Heart left ventricle (tissue), 13 donors: ENCODE measurements at regions not wholly inside any gene's neighbourhood (a gene's known extent, or its start where the extent isn't known, plus 50 kb on each side); places are given as distances from the start of the nearest gene placed in this dataset.

Experiments
- CTCF ChIP-seq, 12 donors: fragments of 200-600 bp; sonication (generic) in 4 of 12; IDR thresholded peaks; one replicate each; pipeline versions ENCODE4 v1.5.0 to v1.8.0; 2018 to 2022; ENCODE audit warnings: antibody characterized with exemption in 12 of 12, mild to moderate bottlenecking in 5 of 12
- POLR2A ChIP-seq, 2 donors: fragments of 450-650 bp; IDR thresholded peaks; one replicate each; pipeline ENCODE4 v1.6.1; 2017; ENCODE audit warnings: antibody characterized with exemption in 2 of 2, mild to moderate bottlenecking in 2 of 2, moderate library complexity in 2 of 2
- donor health status: ischemic (EF 13 %, LVEDD 7.1; RV severe dilation, severe dysfunction).
- donor health status: DM: no; HTN: yes; CAD: no.
- donor health status: DM: no; HTN: no; CAD: no.
- donor health status: ischemic (EF 25% LVEDD 6.9; RV normal size, moderate dysfunction).
- donor health status: ischemic (EF 25% LVEDD 5.7; RV mildly dilated, moderate dysfunction).
- donor health status: ischemic (EF 35%, LVEDD 5.7; RV mildly dilated, moderate dysfunction).
- donor health status: nonischemic (EF 11% LVEDD 7.7; RV severe dilation, severe dysfunction).
- donor health status: DM: yes; HTN: yes; CAD: no.
- donor health status: PGD.
- donor health status: ischemic (EF 29% LVEDD 5.4; RV normal size, mild dysfunction).
- donor health status: nonischemic (EF 23%, LVEDD 6.1; RV moderate dilation, normal function).

GRCh38 chr5:118486647-118487225 is 501.6 kb downstream of the DTWD2 start:
- TF ChIP-seq POLR2A (IDR thresholded peaks at IDR 0.05) (no peak), CTCF (IDR thresholded peaks at IDR 0.05) (no peak)
